Suprapubic skin (tissue), 4 donors: ENCODE measurements at regions not wholly inside any gene's neighbourhood (a gene's known extent, or its start where the extent isn't known, plus 50 kb on each side); places are given as distances from the start of the nearest gene placed in this dataset.

ENCODE experiments used
- DNase-seq, 2 donors: peaks; one replicate each; pipeline ENCODE4 v3.0.0-alpha.2; 2019; ENCODE audit warnings: low spot score in 2 of 2
- H3K27ac ChIP-seq: fragments of 200-600 bp; sonication (generic); one replicate; pipeline ENCODE4 v1.5.1; 2019
- H3K27me3 ChIP-seq: fragments of 200-600 bp; sonication (generic); one replicate; pipeline ENCODE4 v1.5.1; 2019
- H3K36me3 ChIP-seq: fragments of 200-600 bp; sonication (generic); one replicate; pipeline ENCODE4 v1.5.1; 2019
- H3K4me1 ChIP-seq: fragments of 200-600 bp; sonication (generic); one replicate; pipeline ENCODE4 v1.5.1; 2019
- H3K4me3 ChIP-seq: fragments of 200-600 bp; sonication (generic); one replicate; pipeline ENCODE4 v1.5.1; 2019; ENCODE audit warnings: mild to moderate bottlenecking
- H3K9me3 ChIP-seq: fragments of 200-600 bp; sonication (generic); one replicate; pipeline ENCODE4 v1.5.1; 2019
- EP300 ChIP-seq: sonication (generic); formaldehyde crosslinking; IDR thresholded peaks from one replicate; pipeline ENCODE4 v1.6.1; 2017; ENCODE audit warnings: antibody characterized with exemption
- POLR2A ChIP-seq, 2 donors: fragments of 450-650 bp; IDR thresholded peaks; one replicate each; pipeline ENCODE4 v1.6.1; 2017; ENCODE audit warnings: antibody characterized with exemption in 2 of 2, mild to moderate bottlenecking in 2 of 2, moderate library complexity in 2 of 2
- POLR2AphosphoS5 ChIP-seq, 3 donors: sonication (generic); formaldehyde crosslinking; IDR thresholded peaks; one replicate each; pipeline ENCODE4 v1.6.1; 2017; ENCODE audit warnings: antibody characterized with exemption in 3 of 3
- WGBS: methylation state at CpG from one replicate; pipeline ENCODE4 v1.1.5; 2018; 5-methylcytosine and 5-hydroxymethylcytosine counted together
- TF ChIP-seq, protein P1 (sequence below), 2 donors: fragments of 200-600 bp in 1 of 2; fragments of 450-650 bp in 1 of 2; sonication (generic) in 1 of 2; IDR thresholded peaks; one replicate each; pipeline ENCODE4 v1.5.1; 2016 to 2019; ENCODE audit warnings: antibody characterized with exemption in 2 of 2, mild to moderate bottlenecking in 1 of 2, moderate library complexity in 1 of 2

DNA sequence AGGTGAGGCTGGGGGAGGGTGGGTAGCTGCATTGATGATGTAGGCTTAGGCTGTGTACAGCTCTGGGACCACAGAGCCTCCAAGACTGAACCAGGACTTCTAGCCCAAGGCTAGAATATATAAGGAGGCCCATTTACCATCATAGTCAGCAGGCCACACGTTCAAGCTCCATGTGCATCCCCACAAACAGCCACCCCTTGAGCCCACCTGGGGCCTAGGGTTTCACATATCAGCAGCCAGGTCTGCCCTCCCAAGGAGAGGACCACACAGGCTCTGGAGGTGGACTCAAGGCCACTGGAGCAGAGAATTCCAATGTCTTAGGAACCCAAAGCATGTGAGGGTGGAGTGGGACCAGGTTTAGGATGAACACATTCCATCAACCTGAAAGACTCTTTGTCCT, 230.5 kb downstream of the TTC32 start:
- H3K4me1 ChIP-seq, result peaks cover 13% of the 10 kb centered on the region
- DNase-seq, result no peak
- WGBS, result no CpG with 5 or more reads among the region's 1 CpG
- H3K27me3 ChIP-seq, result no peaks in the 10 kb centered on the region
- H3K36me3 ChIP-seq, result no peaks in the 10 kb centered on the region
- H3K4me3 ChIP-seq, result no peak overlapping the region
- H3K9me3 ChIP-seq, result no peaks in the 10 kb centered on the region
- H3K27ac ChIP-seq, result no peak overlapping the region
- TF ChIP-seq EP300, result no peak
- TF ChIP-seq POLR2A (IDR thresholded peaks at IDR 0.05), result no peak
- TF ChIP-seq POLR2AphosphoS5 (IDR thresholded peaks at IDR 0.05), result no peak
- TF ChIP-seq, protein P1, sequence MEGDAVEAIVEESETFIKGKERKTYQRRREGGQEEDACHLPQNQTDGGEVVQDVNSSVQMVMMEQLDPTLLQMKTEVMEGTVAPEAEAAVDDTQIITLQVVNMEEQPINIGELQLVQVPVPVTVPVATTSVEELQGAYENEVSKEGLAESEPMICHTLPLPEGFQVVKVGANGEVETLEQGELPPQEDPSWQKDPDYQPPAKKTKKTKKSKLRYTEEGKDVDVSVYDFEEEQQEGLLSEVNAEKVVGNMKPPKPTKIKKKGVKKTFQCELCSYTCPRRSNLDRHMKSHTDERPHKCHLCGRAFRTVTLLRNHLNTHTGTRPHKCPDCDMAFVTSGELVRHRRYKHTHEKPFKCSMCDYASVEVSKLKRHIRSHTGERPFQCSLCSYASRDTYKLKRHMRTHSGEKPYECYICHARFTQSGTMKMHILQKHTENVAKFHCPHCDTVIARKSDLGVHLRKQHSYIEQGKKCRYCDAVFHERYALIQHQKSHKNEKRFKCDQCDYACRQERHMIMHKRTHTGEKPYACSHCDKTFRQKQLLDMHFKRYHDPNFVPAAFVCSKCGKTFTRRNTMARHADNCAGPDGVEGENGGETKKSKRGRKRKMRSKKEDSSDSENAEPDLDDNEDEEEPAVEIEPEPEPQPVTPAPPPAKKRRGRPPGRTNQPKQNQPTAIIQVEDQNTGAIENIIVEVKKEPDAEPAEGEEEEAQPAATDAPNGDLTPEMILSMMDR (IDR thresholded peaks at IDR 0.05), result no peak

DNA sequence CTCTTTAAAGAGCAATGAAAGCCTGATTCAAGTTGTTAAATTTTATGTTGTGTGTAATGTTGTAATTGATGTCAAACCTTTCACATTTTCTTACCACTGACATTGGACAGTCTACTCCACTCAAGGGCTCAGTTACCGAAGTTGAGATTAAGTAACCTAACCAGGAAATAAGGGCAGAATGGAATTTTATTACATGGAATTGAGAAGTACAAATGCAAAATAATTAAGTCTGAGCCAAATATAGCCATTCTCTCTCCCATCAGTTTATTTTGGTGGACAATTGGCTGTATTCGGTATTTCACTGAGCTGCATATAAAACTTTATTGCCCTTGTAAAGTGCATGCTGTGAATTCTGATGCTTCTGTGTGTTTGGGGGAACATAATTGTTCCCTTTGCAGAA, 231.5 kb downstream of the TTC32 start:
- no peaks in the 10 kb centered on the region for H3K27me3 ChIP-seq
- DNase-seq, result no peak
- TF ChIP-seq EP300, result no peak
- TF ChIP-seq POLR2AphosphoS5 (IDR thresholded peaks at IDR 0.05), result no peak
- TF ChIP-seq POLR2A (IDR thresholded peaks at IDR 0.05), result no peak
- TF ChIP-seq, protein P1 (IDR thresholded peaks at IDR 0.05), result no peak
- no peaks in the 10 kb centered on the region for H3K9me3 ChIP-seq
- peaks cover 8% of the 10 kb centered on the region for H3K4me1 ChIP-seq
- WGBS, result 71% methylated on average over 2 of the region's 2 CpGs
- no peaks in the 10 kb centered on the region for H3K36me3 ChIP-seq
- H3K27ac ChIP-seq, result no peak overlapping the region
- H3K4me3 ChIP-seq, result no peak overlapping the region

DNA sequence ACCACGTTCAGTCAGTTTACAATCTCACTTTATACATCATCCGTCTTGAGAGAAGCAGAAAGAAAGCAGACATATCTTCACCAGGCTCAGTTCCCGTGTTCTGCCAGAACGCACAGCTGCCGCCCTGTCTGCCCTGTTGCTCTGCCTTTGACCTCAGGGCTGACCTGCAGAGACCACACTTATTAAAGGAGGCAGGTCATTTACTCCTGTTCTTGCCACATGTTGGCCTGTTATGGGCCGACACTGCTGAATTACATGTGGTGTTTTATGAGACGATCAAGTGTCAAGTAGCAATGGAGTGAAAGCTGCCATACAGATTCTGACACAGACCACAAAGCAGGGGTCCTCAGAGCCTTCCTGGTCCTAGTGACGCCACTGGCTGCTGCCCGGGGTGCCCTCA, 232.2 kb downstream of the TTC32 start:
- Histone ChIP-seq H3K9me3 (no peaks in the 10 kb centered on the region), H3K36me3 (no peaks in the 10 kb centered on the region), H3K4me1 (peaks cover 4% of the 10 kb centered on the region), H3K4me3 (no peak overlapping the region), H3K27ac (no peak overlapping the region), H3K27me3 (no peaks in the 10 kb centered on the region)
- WGBS, result 88% methylated on average over 9 of the region's 9 CpGs
- DNase-seq, result no peak
- TF ChIP-seq EP300, result no peak
- TF ChIP-seq, protein P1 (IDR thresholded peaks at IDR 0.05), result no peak
- TF ChIP-seq POLR2AphosphoS5 (IDR thresholded peaks at IDR 0.05), result no peak
- TF ChIP-seq POLR2A (IDR thresholded peaks at IDR 0.05), result no peak

DNA sequence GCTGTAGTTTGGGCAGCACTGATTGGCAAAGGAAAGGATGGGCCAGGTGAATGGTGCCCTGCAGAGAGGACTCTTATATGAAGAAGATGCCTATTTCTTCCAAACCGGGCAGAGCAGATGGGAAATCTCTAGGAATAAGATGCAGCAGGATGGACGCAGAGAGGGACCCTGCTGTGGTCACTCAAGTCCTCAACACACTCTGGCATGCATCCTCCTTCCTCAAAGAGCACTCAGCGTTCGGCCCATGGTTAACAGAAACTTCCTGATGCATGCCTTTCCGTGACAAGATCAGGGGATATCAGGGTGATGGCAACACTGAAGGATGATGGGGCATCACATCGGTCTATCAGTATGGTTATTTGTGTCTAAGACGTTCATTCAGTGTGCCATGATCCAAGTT, 232.7 kb downstream of the TTC32 start:
- Histone ChIP-seq H3K27me3 (no peaks in the 10 kb centered on the region), H3K27ac (no peak overlapping the region), H3K36me3 (no peaks in the 10 kb centered on the region), H3K9me3 (no peaks in the 10 kb centered on the region), H3K4me1 (peaks cover 5% of the 10 kb centered on the region), H3K4me3 (no peak overlapping the region)
- TF ChIP-seq POLR2A (IDR thresholded peaks at IDR 0.05) (no peak), POLR2AphosphoS5 (IDR thresholded peaks at IDR 0.05) (no peak), EP300 (no peak)
- TF ChIP-seq, protein P1 (IDR thresholded peaks at IDR 0.05), result no peak
- 85% methylated on average over 7 of the region's 7 CpGs for WGBS
- no peak for DNase-seq

DNA sequence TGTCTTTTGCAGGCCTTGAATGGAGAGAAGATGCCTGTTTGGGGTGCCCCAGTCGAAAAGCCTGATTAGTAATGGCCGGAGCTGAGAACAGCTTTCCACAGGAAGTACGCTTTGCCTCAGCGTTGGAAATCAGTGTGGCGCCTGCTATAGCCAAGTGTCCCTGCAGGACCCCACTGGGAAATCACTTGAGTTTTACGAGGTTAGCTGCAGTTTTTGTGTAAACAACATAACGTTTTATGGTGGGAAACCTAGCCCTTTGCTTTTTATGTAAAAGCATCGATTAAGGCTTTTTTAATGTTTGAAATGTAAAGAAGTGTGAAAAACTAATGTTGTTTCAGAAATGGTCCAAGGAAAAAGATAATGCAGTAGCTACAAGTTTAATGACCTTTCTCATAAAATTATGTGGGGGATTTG, 234.2 kb downstream of the TTC32 start:
- no peak for TF ChIP-seq POLR2AphosphoS5 (IDR thresholded peaks at IDR 0.05)
- TF ChIP-seq POLR2A (IDR thresholded peaks at IDR 0.05), result no peak
- TF ChIP-seq EP300, result no peak
- Histone ChIP-seq H3K4me3 (no peak overlapping the region), H3K4me1 (peaks cover 5% of the 10 kb centered on the region), H3K27ac (no peak overlapping the region), H3K27me3 (no peaks in the 10 kb centered on the region), H3K36me3 (no peaks in the 10 kb centered on the region), H3K9me3 (no peaks in the 10 kb centered on the region)
- DNase-seq, result no peak
- WGBS, result 76% methylated on average over 8 of the region's 8 CpGs

DNA sequence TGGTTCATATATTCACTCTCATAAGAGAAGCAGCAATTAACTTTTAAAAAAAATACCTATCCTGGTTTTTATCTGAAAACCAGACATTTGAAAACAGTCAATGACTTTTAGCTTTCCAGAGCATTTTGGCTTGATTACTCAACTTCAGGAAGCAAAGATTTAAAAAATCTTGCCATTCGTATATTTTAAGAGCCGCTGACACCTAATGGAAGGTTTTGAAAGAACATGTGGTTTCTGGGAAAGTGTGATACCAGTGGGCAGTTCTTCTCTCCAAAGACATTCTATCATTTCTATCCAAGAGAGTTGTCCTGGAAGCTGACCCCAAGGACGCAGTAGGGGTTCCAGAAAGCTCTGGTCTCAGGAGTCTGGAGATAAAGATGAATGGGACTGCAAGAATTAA, 234.7 kb downstream of the TTC32 start:
- Histone ChIP-seq H3K27ac (no peak overlapping the region), H3K36me3 (no peaks in the 10 kb centered on the region), H3K4me1 (peaks cover 5% of the 10 kb centered on the region), H3K27me3 (no peaks in the 10 kb centered on the region), H3K4me3 (no peak overlapping the region), H3K9me3 (no peaks in the 10 kb centered on the region)
- WGBS, result 63% methylated on average over 3 of the region's 3 CpGs
- no peak for DNase-seq
- TF ChIP-seq, protein P1 (IDR thresholded peaks at IDR 0.05), result no peak
- TF ChIP-seq POLR2A (IDR thresholded peaks at IDR 0.05), result no peak
